ENCODE measurements at regions not wholly inside any gene's neighbourhood (a gene's known extent, or its start where the extent isn't known, plus 50 kb on each side); places are given as distances from the start of the nearest gene placed in this dataset.

GRCh38 chr6:41404182-41404845 lies 68.9 kb downstream of the NCR2 start:
- peaks cover 44% of the 10 kb centered on the region for H3K27me3 Mint-ChIP-seq
- no peaks in the 10 kb centered on the region for H3K36me3 Mint-ChIP-seq (ENCODE audit: low read depth)
- H3K27ac Mint-ChIP-seq = no peak overlapping the region
- peaks cover 8% of the 10 kb centered on the region for H3K9me3 Mint-ChIP-seq
- H3K4me3 Mint-ChIP-seq = no peak overlapping the region
- H3K4me1 Mint-ChIP-seq (ENCODE audit: low read depth) = no peaks in the 10 kb centered on the region

- Mint-ChIP-seq H3K9me3 (peaks cover 8% of the 10 kb centered on the region), H3K36me3 (ENCODE audit: low read depth) (no peaks in the 10 kb centered on the region), H3K27ac (no peak overlapping the region), H3K4me3 (no peak overlapping the region), H3K27me3 (peaks cover 31% of the 10 kb centered on the region), H3K4me1 (ENCODE audit: low read depth) (no peaks in the 10 kb centered on the region)
Measured at GRCh38 chr6:41405941-41406727, 70.7 kb downstream of the NCR2 start.

- H3K4me3 Mint-ChIP-seq = no peak overlapping the region
- H3K27me3 Mint-ChIP-seq = peaks cover 24% of the 10 kb centered on the region
- H3K4me1 Mint-ChIP-seq (ENCODE audit: low read depth) = no peaks in the 10 kb centered on the region
- peaks cover under 1% of the 10 kb centered on the region for H3K9me3 Mint-ChIP-seq
- H3K36me3 Mint-ChIP-seq (ENCODE audit: low read depth) = no peaks in the 10 kb centered on the region
- no peak overlapping the region for H3K27ac Mint-ChIP-seq
Measured at GRCh38 chr6:41406728-41407489, 71.5 kb downstream of the NCR2 start.

- H3K4me3 Mint-ChIP-seq = no peak overlapping the region
- no peaks in the 10 kb centered on the region for H3K36me3 Mint-ChIP-seq (ENCODE audit: low read depth)
- peaks cover 13% of the 10 kb centered on the region for H3K27me3 Mint-ChIP-seq
- H3K9me3 Mint-ChIP-seq = no peaks in the 10 kb centered on the region
- no peak overlapping the region for H3K27ac Mint-ChIP-seq
- H3K4me1 Mint-ChIP-seq (ENCODE audit: low read depth) = no peaks in the 10 kb centered on the region
Measured at GRCh38 chr6:41408576-41408975, 73.2 kb downstream of the NCR2 start.

- Mint-ChIP-seq H3K27ac (no peak overlapping the region), H3K27me3 (peaks cover 11% of the 10 kb centered on the region), H3K9me3 (no peaks in the 10 kb centered on the region), H3K36me3 (ENCODE audit: low read depth) (no peaks in the 10 kb centered on the region), H3K4me1 (ENCODE audit: low read depth) (no peaks in the 10 kb centered on the region), H3K4me3 (no peak overlapping the region)
Measured at GRCh38 chr6:41408982-41409381, 73.6 kb downstream of the NCR2 start.

GRCh38 chr6:41409489-41409888 lies 74.1 kb downstream of the NCR2 start:
- Mint-ChIP-seq H3K4me1 (ENCODE audit: low read depth) (no peaks in the 10 kb centered on the region), H3K9me3 (no peaks in the 10 kb centered on the region), H3K27ac (no peak overlapping the region), H3K4me3 (no peak overlapping the region), H3K27me3 (peaks cover 10% of the 10 kb centered on the region), H3K36me3 (ENCODE audit: low read depth) (no peaks in the 10 kb centered on the region)

- peaks cover 28% of the 10 kb centered on the region for H3K27me3 Mint-ChIP-seq
- no peaks in the 10 kb centered on the region for H3K36me3 Mint-ChIP-seq (ENCODE audit: low read depth)
- peaks cover 9% of the 10 kb centered on the region for H3K4me1 Mint-ChIP-seq (ENCODE audit: low read depth)
- H3K4me3 Mint-ChIP-seq = no peak overlapping the region
- H3K27ac Mint-ChIP-seq = no peak overlapping the region
- no peaks in the 10 kb centered on the region for H3K9me3 Mint-ChIP-seq
Measured at GRCh38 chr6:41411961-41412360, 76.6 kb downstream of the NCR2 start.

GRCh38 chr6:41413250-41413649 lies 77.8 kb downstream of the NCR2 start:
- no peak overlapping the region for H3K27ac Mint-ChIP-seq
- peaks cover 9% of the 10 kb centered on the region for H3K4me1 Mint-ChIP-seq (ENCODE audit: low read depth)
- H3K4me3 Mint-ChIP-seq = no peak overlapping the region
- no peaks in the 10 kb centered on the region for H3K9me3 Mint-ChIP-seq
- H3K36me3 Mint-ChIP-seq (ENCODE audit: low read depth) = no peaks in the 10 kb centered on the region
- H3K27me3 Mint-ChIP-seq = peaks cover 39% of the 10 kb centered on the region

GRCh38 chr6:41416501-41416837 lies 81.1 kb downstream of the NCR2 start:
- no peak overlapping the region for H3K4me3 Mint-ChIP-seq
- peaks cover 59% of the 10 kb centered on the region for H3K27me3 Mint-ChIP-seq
- no peak overlapping the region for H3K27ac Mint-ChIP-seq
- H3K9me3 Mint-ChIP-seq = peaks cover 5% of the 10 kb centered on the region
- no peaks in the 10 kb centered on the region for H3K36me3 Mint-ChIP-seq (ENCODE audit: low read depth)
- peaks cover 9% of the 10 kb centered on the region for H3K4me1 Mint-ChIP-seq (ENCODE audit: low read depth)

- H3K27me3 Mint-ChIP-seq = peaks cover 63% of the 10 kb centered on the region
- H3K4me3 Mint-ChIP-seq = no peak overlapping the region
- peaks cover 9% of the 10 kb centered on the region for H3K4me1 Mint-ChIP-seq (ENCODE audit: low read depth)
- no peaks in the 10 kb centered on the region for H3K36me3 Mint-ChIP-seq (ENCODE audit: low read depth)
- peaks cover 5% of the 10 kb centered on the region for H3K9me3 Mint-ChIP-seq
- no peak overlapping the region for H3K27ac Mint-ChIP-seq
Measured at GRCh38 chr6:41418741-41419140, 83.3 kb downstream of the NCR2 start.

GRCh38 chr6:41419385-41419784 lies 84.0 kb downstream of the NCR2 start:
- Mint-ChIP-seq H3K27me3 (peaks cover 58% of the 10 kb centered on the region), H3K4me3 (no peak overlapping the region), H3K4me1 (ENCODE audit: low read depth) (peaks cover 9% of the 10 kb centered on the region), H3K27ac (no peak overlapping the region), H3K9me3 (peaks cover 5% of the 10 kb centered on the region), H3K36me3 (ENCODE audit: low read depth) (no peaks in the 10 kb centered on the region)

GRCh38 chr6:41420186-41420585 lies 84.8 kb downstream of the NCR2 start:
- no peak overlapping the region for H3K27ac Mint-ChIP-seq
- peaks cover 52% of the 10 kb centered on the region for H3K27me3 Mint-ChIP-seq
- peaks cover 5% of the 10 kb centered on the region for H3K9me3 Mint-ChIP-seq
- H3K36me3 Mint-ChIP-seq (ENCODE audit: low read depth) = no peaks in the 10 kb centered on the region
- no peak overlapping the region for H3K4me3 Mint-ChIP-seq
- H3K4me1 Mint-ChIP-seq (ENCODE audit: low read depth) = peaks cover 9% of the 10 kb centered on the region

GRCh38 chr6:41422161-41422560 lies 86.8 kb downstream of the NCR2 start:
- Mint-ChIP-seq H3K4me3 (no peak overlapping the region), H3K27me3 (peaks cover 33% of the 10 kb centered on the region), H3K9me3 (peaks cover 5% of the 10 kb centered on the region), H3K36me3 (ENCODE audit: low read depth) (no peaks in the 10 kb centered on the region), H3K4me1 (ENCODE audit: low read depth) (no peaks in the 10 kb centered on the region), H3K27ac (no peak overlapping the region)

- H3K9me3 Mint-ChIP-seq = peaks cover 5% of the 10 kb centered on the region
- H3K27me3 Mint-ChIP-seq = peaks cover 27% of the 10 kb centered on the region
- H3K4me1 Mint-ChIP-seq (ENCODE audit: low read depth) = no peaks in the 10 kb centered on the region
- no peak overlapping the region for H3K27ac Mint-ChIP-seq
- H3K4me3 Mint-ChIP-seq = no peak overlapping the region
- no peaks in the 10 kb centered on the region for H3K36me3 Mint-ChIP-seq (ENCODE audit: low read depth)
Measured at GRCh38 chr6:41423002-41423401, 87.6 kb downstream of the NCR2 start.

GRCh38 chr6:41424370-41425058 lies 89.1 kb downstream of the NCR2 start:
- no peaks in the 10 kb centered on the region for H3K36me3 Mint-ChIP-seq (ENCODE audit: low read depth)
- no peak overlapping the region for H3K4me3 Mint-ChIP-seq
- H3K4me1 Mint-ChIP-seq (ENCODE audit: low read depth) = peaks cover 11% of the 10 kb centered on the region
- H3K27me3 Mint-ChIP-seq = peaks cover 22% of the 10 kb centered on the region
- H3K9me3 Mint-ChIP-seq = peaks cover 1% of the 10 kb centered on the region
- H3K27ac Mint-ChIP-seq = no peak overlapping the region
